Panc1 (cell line): ENCODE measurements at regions not wholly inside any gene's neighbourhood (a gene's known extent, or its start where the extent isn't known, plus 50 kb on each side); places are given as distances from the start of the nearest gene placed in this dataset.

Source experiments
- ATAC-seq: fragments of 200-7000 bp; cut with Tn5 transposase; 2 replicates; pipeline ENCODE4 v1.9.1; 2020; ENCODE audit warnings: mild to moderate bottlenecking, moderate library complexity
- BruUV-seq: library from RNA; stranded (reverse); fragments of 400-500 nt; replicated peaks from 2 replicates; lab custom pipeline; 2021; lab: Mats Ljungman, UMichigan
- CTCF ChIA-PET: fragments of 300-600 bp; sonication (Branson Sonifier 250); formaldehyde crosslinking; loops from one replicate; lab custom pipeline; 2022; ENCODE audit warnings: antibody characterized with exemption; lab: Charles Lee
- POLR2A ChIA-PET: fragments of 300-600 bp; sonication (Branson Sonifier 250); formaldehyde crosslinking; loops from one replicate; lab custom pipeline; 2022; ENCODE audit warnings: antibody characterized with exemption; lab: Charles Lee
- DNase-seq: peaks from one replicate; pipeline ENCODE4 v3.0.0-alpha.2; 2010; ENCODE audit warnings: low read depth, low spot score
- H3K27ac ChIP-seq: 2 replicates; pipeline ENCODE4 v1.5.1; 2011; ENCODE audit warnings: mild to moderate bottlenecking, low read length, inconsistent platforms
- H3K27me3 ChIP-seq: fragments of 200-500 bp; sonication (Bioruptor generic); 2 replicates; pipeline ENCODE4 v1.6.0; 2014; ENCODE audit warnings: low read length, inconsistent platforms; ENCODE audit not compliant: control insufficient read depth, insufficient read depth
- H3K36me3 ChIP-seq: fragments of 200-500 bp; sonication (Bioruptor generic); 2 replicates; pipeline ENCODE4 v1.5.1; 2014; ENCODE audit warnings: inconsistent platforms, mild to moderate bottlenecking, low read length, moderate library complexity; ENCODE audit not compliant: control insufficient read depth, insufficient read depth
- H3K4me1 ChIP-seq: 2 replicates; pipeline ENCODE4 v1.5.1; 2011; ENCODE audit warnings: inconsistent platforms, mild to moderate bottlenecking, low read length, moderate library complexity; ENCODE audit not compliant: control insufficient read depth, insufficient read depth
- H3K4me3 ChIP-seq, 2 experiments: 2 replicates each; pipeline ENCODE4 v1.5.1; 2011 to 2012; ENCODE audit warnings: low read depth in 2 of 2, low read length in 2 of 2, mild to moderate bottlenecking in 2 of 2, inconsistent platforms in 1 of 2, moderate library complexity in 1 of 2
- H3K9me3 ChIP-seq: fragments of 200-500 bp; sonication (Bioruptor generic); 2 replicates; pipeline ENCODE4 v1.5.1; 2014; ENCODE audit warnings: low read depth, mild to moderate bottlenecking, inconsistent platforms, low read length, moderate library complexity; ENCODE audit not compliant: control insufficient read depth, insufficient read depth
- POLR2AphosphoS5 ChIP-seq: IDR thresholded peaks from 2 replicates; pipeline ENCODE4 v1.6.1; 2012; ENCODE audit warnings: mild to moderate bottlenecking, low read depth, low read length, moderate library complexity
- SIN3A ChIP-seq: IDR thresholded peaks from 2 replicates; pipeline ENCODE4 v1.6.1; 2012; ENCODE audit warnings: low read depth, mild to moderate bottlenecking, low read length, moderate library complexity, borderline replicate concordance; ENCODE audit not compliant: insufficient read depth
- TCF7L2 ChIP-seq: IDR thresholded peaks from 2 replicates; pipeline ENCODE4 v1.6.1; 2011; ENCODE audit warnings: mild to moderate bottlenecking, low read depth, low read length, inconsistent platforms
- in situ Hi-C: cut with HindIII; loops from 2 replicates; pipeline ENCODE4 v1.10.0; 2016; ENCODE audit warnings: low sequenced_read_pairs, low pct_unique_long_range_greater_than_20kb
- intact Hi-C: fragments of 100-400 bp; cut with micrococcal nuclease; formaldehyde crosslinking; loops from one replicate; pipeline ENCODE4 v1.10.0; 2022; ENCODE audit not compliant: unreplicated experiment
- TF ChIP-seq, protein P1 (sequence below): fragments of 450-650 bp; IDR thresholded peaks from 2 replicates; pipeline ENCODE4 v1.5.1; 2017; ENCODE audit warnings: mild to moderate bottlenecking
- TF ChIP-seq, protein P2 (sequence below), 2 experiments: IDR thresholded peaks; 2 replicates each; pipeline ENCODE4 v1.6.1; 2011 to 2012; ENCODE audit warnings: low read depth in 2 of 2, control low read depth in 1 of 2, low read length in 1 of 2, mild to moderate bottlenecking in 1 of 2, moderate library complexity in 1 of 2; ENCODE audit not compliant: insufficient read depth in 1 of 2

DNA sequence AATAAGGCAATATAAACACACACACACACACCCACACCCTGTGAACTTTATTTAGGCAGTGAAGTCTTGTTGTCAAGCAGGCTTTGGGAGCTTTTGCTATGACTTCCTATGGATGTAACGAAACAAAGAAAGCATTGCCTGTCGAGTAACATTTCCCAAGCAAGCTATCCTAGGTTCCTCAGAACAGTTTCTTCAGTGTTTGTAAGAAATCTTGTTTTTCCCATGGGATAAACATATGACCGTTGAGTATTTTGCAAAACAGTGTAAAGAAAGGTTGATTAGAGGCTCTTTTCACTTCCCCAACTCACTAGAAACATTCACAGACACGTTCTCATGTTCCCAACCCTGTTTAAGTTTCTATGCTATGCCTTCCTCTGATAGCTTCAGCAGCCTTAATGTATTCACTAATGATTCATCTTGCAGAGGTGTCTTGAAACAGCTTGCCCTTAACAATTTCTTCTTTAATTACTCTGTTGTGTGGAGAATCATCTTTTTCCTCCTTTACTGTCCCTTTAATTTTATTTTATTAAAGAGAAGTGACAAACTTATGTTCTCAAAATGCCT is 1947.1 kb upstream of the TENM3 start:
- Histone ChIP-seq H3K9me3 (no peaks in the 10 kb centered on the region), H3K4me3 (no peak overlapping the region), H3K36me3 (no peaks in the 10 kb centered on the region), H3K27ac (no peak overlapping the region), H3K4me1 (no peaks in the 10 kb centered on the region), H3K27me3 (no peaks in the 10 kb centered on the region)
- ChIA-PET POLR2A (no interaction called here), CTCF (no interaction called here)
- in situ Hi-C loops (no loop called here), intact Hi-C loops (no loop called here)
- DNase-seq (no peak), ATAC-seq (no peak)
- no peak for TF ChIP-seq TCF7L2
- TF ChIP-seq SIN3A, result no peak
- TF ChIP-seq, protein P1, sequence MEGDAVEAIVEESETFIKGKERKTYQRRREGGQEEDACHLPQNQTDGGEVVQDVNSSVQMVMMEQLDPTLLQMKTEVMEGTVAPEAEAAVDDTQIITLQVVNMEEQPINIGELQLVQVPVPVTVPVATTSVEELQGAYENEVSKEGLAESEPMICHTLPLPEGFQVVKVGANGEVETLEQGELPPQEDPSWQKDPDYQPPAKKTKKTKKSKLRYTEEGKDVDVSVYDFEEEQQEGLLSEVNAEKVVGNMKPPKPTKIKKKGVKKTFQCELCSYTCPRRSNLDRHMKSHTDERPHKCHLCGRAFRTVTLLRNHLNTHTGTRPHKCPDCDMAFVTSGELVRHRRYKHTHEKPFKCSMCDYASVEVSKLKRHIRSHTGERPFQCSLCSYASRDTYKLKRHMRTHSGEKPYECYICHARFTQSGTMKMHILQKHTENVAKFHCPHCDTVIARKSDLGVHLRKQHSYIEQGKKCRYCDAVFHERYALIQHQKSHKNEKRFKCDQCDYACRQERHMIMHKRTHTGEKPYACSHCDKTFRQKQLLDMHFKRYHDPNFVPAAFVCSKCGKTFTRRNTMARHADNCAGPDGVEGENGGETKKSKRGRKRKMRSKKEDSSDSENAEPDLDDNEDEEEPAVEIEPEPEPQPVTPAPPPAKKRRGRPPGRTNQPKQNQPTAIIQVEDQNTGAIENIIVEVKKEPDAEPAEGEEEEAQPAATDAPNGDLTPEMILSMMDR, result no peak
- TF ChIP-seq, protein P2, sequence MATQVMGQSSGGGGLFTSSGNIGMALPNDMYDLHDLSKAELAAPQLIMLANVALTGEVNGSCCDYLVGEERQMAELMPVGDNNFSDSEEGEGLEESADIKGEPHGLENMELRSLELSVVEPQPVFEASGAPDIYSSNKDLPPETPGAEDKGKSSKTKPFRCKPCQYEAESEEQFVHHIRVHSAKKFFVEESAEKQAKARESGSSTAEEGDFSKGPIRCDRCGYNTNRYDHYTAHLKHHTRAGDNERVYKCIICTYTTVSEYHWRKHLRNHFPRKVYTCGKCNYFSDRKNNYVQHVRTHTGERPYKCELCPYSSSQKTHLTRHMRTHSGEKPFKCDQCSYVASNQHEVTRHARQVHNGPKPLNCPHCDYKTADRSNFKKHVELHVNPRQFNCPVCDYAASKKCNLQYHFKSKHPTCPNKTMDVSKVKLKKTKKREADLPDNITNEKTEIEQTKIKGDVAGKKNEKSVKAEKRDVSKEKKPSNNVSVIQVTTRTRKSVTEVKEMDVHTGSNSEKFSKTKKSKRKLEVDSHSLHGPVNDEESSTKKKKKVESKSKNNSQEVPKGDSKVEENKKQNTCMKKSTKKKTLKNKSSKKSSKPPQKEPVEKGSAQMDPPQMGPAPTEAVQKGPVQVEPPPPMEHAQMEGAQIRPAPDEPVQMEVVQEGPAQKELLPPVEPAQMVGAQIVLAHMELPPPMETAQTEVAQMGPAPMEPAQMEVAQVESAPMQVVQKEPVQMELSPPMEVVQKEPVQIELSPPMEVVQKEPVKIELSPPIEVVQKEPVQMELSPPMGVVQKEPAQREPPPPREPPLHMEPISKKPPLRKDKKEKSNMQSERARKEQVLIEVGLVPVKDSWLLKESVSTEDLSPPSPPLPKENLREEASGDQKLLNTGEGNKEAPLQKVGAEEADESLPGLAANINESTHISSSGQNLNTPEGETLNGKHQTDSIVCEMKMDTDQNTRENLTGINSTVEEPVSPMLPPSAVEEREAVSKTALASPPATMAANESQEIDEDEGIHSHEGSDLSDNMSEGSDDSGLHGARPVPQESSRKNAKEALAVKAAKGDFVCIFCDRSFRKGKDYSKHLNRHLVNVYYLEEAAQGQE (IDR thresholded peaks at IDR 0.05; ENCODE audit: insufficient read depth in 1 of 2, low read depth in 2 of 2, low read length in 1 of 2), result no peak
- no peak for TF ChIP-seq POLR2AphosphoS5
- no TSS peak for BruUV-seq

DNA sequence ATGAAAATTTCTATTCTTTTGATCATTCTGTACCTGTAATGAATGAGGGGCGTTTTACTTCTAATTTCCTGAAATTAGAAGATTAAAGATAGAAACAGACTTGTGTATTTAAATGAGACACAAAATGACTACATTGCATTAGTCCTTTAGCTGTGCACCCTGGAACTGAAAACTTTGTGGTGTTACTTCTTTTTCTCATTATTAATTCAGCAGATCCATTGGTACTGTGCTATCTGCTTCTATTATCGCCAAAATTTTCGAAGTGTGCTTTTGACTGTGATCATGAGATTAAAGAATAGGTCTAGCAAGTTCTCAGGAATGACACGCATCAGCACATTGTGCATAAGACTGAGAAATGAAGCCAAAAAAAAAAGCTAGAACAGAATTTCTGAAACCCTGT is 1938.9 kb upstream of the TENM3 start:
- ATAC-seq (no peak), DNase-seq (no peak)
- intact Hi-C loops, result no loop called here
- Histone ChIP-seq H3K27ac (no peak overlapping the region), H3K36me3 (no peaks in the 10 kb centered on the region), H3K9me3 (no peaks in the 10 kb centered on the region), H3K27me3 (no peaks in the 10 kb centered on the region), H3K4me1 (no peaks in the 10 kb centered on the region), H3K4me3 (no peak overlapping the region)
- ChIA-PET POLR2A (no interaction called here), CTCF (interaction anchor here (0.5 kb wide), 1 partner anchor 108 kb away, joined by 3 read pairs; no protein-coding TSS in a partner anchor)
- TF ChIP-seq, protein P1, result no peak
- TF ChIP-seq POLR2AphosphoS5, result no peak
- TF ChIP-seq TCF7L2, result no peak
- TF ChIP-seq SIN3A, result no peak
- TF ChIP-seq, protein P2 (IDR thresholded peaks at IDR 0.05; ENCODE audit: insufficient read depth in 1 of 2, low read depth in 2 of 2, low read length in 1 of 2), result no peak
- in situ Hi-C loops, result no loop called here
- no TSS peak for BruUV-seq
